Liver (tissue), 8 donors: ENCODE measurements at regions not wholly inside any gene's neighbourhood (a gene's known extent, or its start where the extent isn't known, plus 50 kb on each side); places are given as distances from the start of the nearest gene placed in this dataset.

Source experiments
- DNase-seq: peaks from one replicate; pipeline ENCODE4 v3.0.0-alpha.2; 2017; ENCODE audit warnings: low spot score
- H3K27ac ChIP-seq, 2 donors: one replicate each; pipeline ENCODE4 v1.7.0; 2013; ENCODE audit warnings: inconsistent platforms in 2 of 2, low read length in 2 of 2, control low read depth in 1 of 2, low read depth in 1 of 2, mild to moderate bottlenecking in 1 of 2
- H3K27me3 ChIP-seq, 4 donors: one replicate each; pipeline versions ENCODE4 v1.6.1 to v1.7.0; 2013; ENCODE audit warnings: low read length in 3 of 4, inconsistent platforms in 1 of 4, mild to moderate bottlenecking in 1 of 4, moderate library complexity in 1 of 4; ENCODE audit not compliant: control insufficient read depth in 4 of 4, insufficient read depth in 4 of 4
- H3K36me3 ChIP-seq, 4 donors: one replicate each; pipeline versions ENCODE4 v1.6.1 to v1.7.0; 2013; ENCODE audit warnings: low read length in 3 of 4, mild to moderate bottlenecking in 3 of 4, low read depth in 1 of 4, moderate library complexity in 1 of 4; ENCODE audit not compliant: control insufficient read depth in 4 of 4, insufficient read depth in 3 of 4
- H3K4me1 ChIP-seq, 4 donors: one replicate each; pipeline versions ENCODE4 v1.6.1 to v1.7.0; 2013; ENCODE audit warnings: low read length in 3 of 4, mild to moderate bottlenecking in 3 of 4, moderate library complexity in 1 of 4; ENCODE audit not compliant: control insufficient read depth in 4 of 4, insufficient read depth in 4 of 4
- H3K4me3 ChIP-seq, 3 donors: one replicate each; pipeline versions ENCODE4 v1.6.1 to v1.7.0; 2013; ENCODE audit warnings: low read length in 3 of 3, control low read depth in 1 of 3, low read depth in 1 of 3, mild to moderate bottlenecking in 1 of 3
- H3K9ac ChIP-seq, 2 donors: one replicate each; pipeline ENCODE4 v1.7.0; 2013; ENCODE audit warnings: low read length in 2 of 2, mild to moderate bottlenecking in 2 of 2, moderate library complexity in 2 of 2, control low read depth in 1 of 2, low read depth in 1 of 2
- H3K9me3 ChIP-seq, 4 donors: one replicate each; pipeline versions ENCODE4 v1.6.1 to v1.7.0; 2013; ENCODE audit warnings: low read length in 3 of 4; ENCODE audit not compliant: control insufficient read depth in 4 of 4
- ATF3 ChIP-seq: IDR thresholded peaks from 2 replicates; pipeline ENCODE4 v1.6.1; 2016; ENCODE audit warnings: antibody characterized with exemption
- CTCF ChIP-seq: fragments of 150-350 bp; IDR thresholded peaks from 2 replicates; pipeline ENCODE4 v1.5.1; 2017; ENCODE audit warnings: improper control_type of control experiment, low read depth, low read length; ENCODE audit not compliant: missing input control
- FOXA1 ChIP-seq: IDR thresholded peaks from 2 replicates; pipeline ENCODE4 v1.6.1; 2016; ENCODE audit warnings: antibody characterized with exemption
- FOXA2 ChIP-seq: IDR thresholded peaks from 2 replicates; pipeline ENCODE4 v1.6.1; 2016; ENCODE audit warnings: antibody characterized with exemption
- GABPA ChIP-seq, 2 donors: IDR thresholded peaks in 1 of 2; conservative IDR thresholded peaks in 1 of 2; 2 replicates each; pipeline ENCODE4 v1.6.1; 2016; ENCODE audit warnings: antibody characterized with exemption in 2 of 2, mild to moderate bottlenecking in 1 of 2, moderate library complexity in 1 of 2
- HNF4A ChIP-seq, 2 donors: conservative IDR thresholded peaks; 2 replicates each; pipeline ENCODE4 v1.6.1; 2016; ENCODE audit warnings: antibody characterized with exemption in 2 of 2, mild to moderate bottlenecking in 2 of 2
- HNF4G ChIP-seq: IDR thresholded peaks from 2 replicates; pipeline ENCODE4 v1.6.1; 2016; ENCODE audit warnings: antibody characterized with exemption
- JUND ChIP-seq, 2 donors: IDR thresholded peaks; 2 replicates each; pipeline ENCODE4 v1.6.1; 2016; ENCODE audit warnings: antibody characterized with exemption in 2 of 2
- MAX ChIP-seq: IDR thresholded peaks from 2 replicates; pipeline ENCODE4 v1.6.1; 2016; ENCODE audit warnings: antibody characterized with exemption
- NR2F2 ChIP-seq: IDR thresholded peaks from 2 replicates; pipeline ENCODE4 v1.6.1; 2016; ENCODE audit warnings: antibody characterized with exemption
- REST ChIP-seq: IDR thresholded peaks from 2 replicates; pipeline ENCODE4 v1.6.1; 2016; ENCODE audit warnings: antibody characterized with exemption, mild to moderate bottlenecking
- SP1 ChIP-seq: IDR thresholded peaks from 2 replicates; pipeline ENCODE4 v1.6.1; 2018; ENCODE audit warnings: antibody characterized with exemption, mild to moderate bottlenecking
- TAF1 ChIP-seq: conservative IDR thresholded peaks from 2 replicates; pipeline ENCODE4 v1.6.1; 2016; ENCODE audit warnings: antibody characterized with exemption, mild to moderate bottlenecking
- YY1 ChIP-seq: IDR thresholded peaks from 2 replicates; pipeline ENCODE4 v1.6.1; 2016; ENCODE audit warnings: antibody characterized with exemption, mild to moderate bottlenecking
- ZBTB33 ChIP-seq: IDR thresholded peaks from 2 replicates; pipeline ENCODE4 v1.6.1; 2016; ENCODE audit warnings: antibody characterized with exemption
- WGBS: extraction: QIAGEN DNeasy Blood & Tissue Kit; methylation state at CpG from one replicate; pipeline ENCODE4 v1.1.7; 2013; 5-methylcytosine and 5-hydroxymethylcytosine counted together
- donor health status: healthy.
- donor health status: healthy.
- donor health status: healthy.
- donor health status: healthy.
- donor health status: healthy.

GRCh38 chr10:21257191-21257590, 268.3 kb downstream of the SKIDA1 start:
- H3K36me3 ChIP-seq: no peaks in the 10 kb centered on the region
- 84% methylated on average over 2 of the region's 2 CpGs for WGBS

More at GRCh38 chr10:21257191-21257590, 268.3 kb downstream of the SKIDA1 start:
- no peaks in the 10 kb centered on the region for H3K9me3 ChIP-seq
- peaks cover 0 to 3% (median 0%) of the 10 kb centered on the region in 4 donors for H3K27me3 ChIP-seq
- no peak overlapping the region for H3K4me3 ChIP-seq
- no peak for DNase-seq
- H3K27ac ChIP-seq: no peak overlapping the region
- no peaks in the 10 kb centered on the region for H3K4me1 ChIP-seq
- TF ChIP-seq GABPA (IDR thresholded peaks at IDR 0.05 in 1 of 2, conservative IDR thresholded peaks at IDR 0.05 in 1 of 2): no peak
- no peak for TF ChIP-seq CTCF
- no peak for TF ChIP-seq JUND (IDR thresholded peaks at IDR 0.05)
- no peak for TF ChIP-seq TAF1
- TF ChIP-seq ATF3: no peak
- no peak for TF ChIP-seq YY1
- TF ChIP-seq FOXA2: no peak
- TF ChIP-seq MAX: no peak
- no peak for TF ChIP-seq FOXA1
- TF ChIP-seq HNF4A (conservative IDR thresholded peaks at IDR 0.05): no peak
- TF ChIP-seq SP1: no peak
- no peak for TF ChIP-seq NR2F2
- no peak for TF ChIP-seq ZBTB33
- TF ChIP-seq HNF4G: no peak
- TF ChIP-seq REST: no peak
- H3K9ac ChIP-seq: no peak overlapping the region
